ENCODE measurements at regions not wholly inside any gene's neighbourhood (a gene's known extent, or its start where the extent isn't known, plus 50 kb on each side); places are given as distances from the start of the nearest gene placed in this dataset.

DNA sequence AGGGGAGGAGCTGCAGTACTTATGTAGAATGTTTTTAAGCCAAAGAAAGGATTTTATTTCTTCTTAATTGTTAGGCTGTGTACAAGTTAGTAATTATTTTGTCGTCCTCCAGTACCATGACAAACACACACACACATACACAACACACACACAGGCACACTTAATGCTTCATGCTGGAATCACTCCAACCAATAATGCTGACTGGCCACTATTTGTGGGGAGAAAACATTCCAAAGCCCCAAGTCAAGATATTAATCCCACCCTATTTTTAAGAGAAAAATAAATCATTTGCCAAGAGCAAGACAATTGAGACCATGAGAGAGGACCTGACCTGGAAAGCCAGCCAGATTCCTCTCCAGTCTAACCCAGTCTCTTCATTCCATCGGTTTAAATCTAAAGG, 51.8 kb upstream of the TMCO5A start:
- TF ChIP-seq POLR2A (IDR thresholded peaks at IDR 0.05), result no peak
- TF ChIP-seq, protein P1, sequence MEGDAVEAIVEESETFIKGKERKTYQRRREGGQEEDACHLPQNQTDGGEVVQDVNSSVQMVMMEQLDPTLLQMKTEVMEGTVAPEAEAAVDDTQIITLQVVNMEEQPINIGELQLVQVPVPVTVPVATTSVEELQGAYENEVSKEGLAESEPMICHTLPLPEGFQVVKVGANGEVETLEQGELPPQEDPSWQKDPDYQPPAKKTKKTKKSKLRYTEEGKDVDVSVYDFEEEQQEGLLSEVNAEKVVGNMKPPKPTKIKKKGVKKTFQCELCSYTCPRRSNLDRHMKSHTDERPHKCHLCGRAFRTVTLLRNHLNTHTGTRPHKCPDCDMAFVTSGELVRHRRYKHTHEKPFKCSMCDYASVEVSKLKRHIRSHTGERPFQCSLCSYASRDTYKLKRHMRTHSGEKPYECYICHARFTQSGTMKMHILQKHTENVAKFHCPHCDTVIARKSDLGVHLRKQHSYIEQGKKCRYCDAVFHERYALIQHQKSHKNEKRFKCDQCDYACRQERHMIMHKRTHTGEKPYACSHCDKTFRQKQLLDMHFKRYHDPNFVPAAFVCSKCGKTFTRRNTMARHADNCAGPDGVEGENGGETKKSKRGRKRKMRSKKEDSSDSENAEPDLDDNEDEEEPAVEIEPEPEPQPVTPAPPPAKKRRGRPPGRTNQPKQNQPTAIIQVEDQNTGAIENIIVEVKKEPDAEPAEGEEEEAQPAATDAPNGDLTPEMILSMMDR (IDR thresholded peaks at IDR 0.05), result no peak

Data from lower leg skin (tissue), 3 donors.